HG02763 (cell line): ENCODE measurements at regions not wholly inside any gene's neighbourhood (a gene's known extent, or its start where the extent isn't known, plus 50 kb on each side); places are given as distances from the start of the nearest gene placed in this dataset.
"Not testable (repeated sequence)": the region's sequence is repeated elsewhere in the genome, so short reads cannot be mapped to it uniquely, and the experiment has no call there.

ENCODE experiments used
- ATAC-seq: cut with Tn5 transposase; IDR thresholded peaks from one replicate; pipeline ENCODE4 v1.9.1; 2021; ENCODE audit warnings: mild to moderate bottlenecking, moderate library complexity; ENCODE audit not compliant: unreplicated experiment

DNA sequence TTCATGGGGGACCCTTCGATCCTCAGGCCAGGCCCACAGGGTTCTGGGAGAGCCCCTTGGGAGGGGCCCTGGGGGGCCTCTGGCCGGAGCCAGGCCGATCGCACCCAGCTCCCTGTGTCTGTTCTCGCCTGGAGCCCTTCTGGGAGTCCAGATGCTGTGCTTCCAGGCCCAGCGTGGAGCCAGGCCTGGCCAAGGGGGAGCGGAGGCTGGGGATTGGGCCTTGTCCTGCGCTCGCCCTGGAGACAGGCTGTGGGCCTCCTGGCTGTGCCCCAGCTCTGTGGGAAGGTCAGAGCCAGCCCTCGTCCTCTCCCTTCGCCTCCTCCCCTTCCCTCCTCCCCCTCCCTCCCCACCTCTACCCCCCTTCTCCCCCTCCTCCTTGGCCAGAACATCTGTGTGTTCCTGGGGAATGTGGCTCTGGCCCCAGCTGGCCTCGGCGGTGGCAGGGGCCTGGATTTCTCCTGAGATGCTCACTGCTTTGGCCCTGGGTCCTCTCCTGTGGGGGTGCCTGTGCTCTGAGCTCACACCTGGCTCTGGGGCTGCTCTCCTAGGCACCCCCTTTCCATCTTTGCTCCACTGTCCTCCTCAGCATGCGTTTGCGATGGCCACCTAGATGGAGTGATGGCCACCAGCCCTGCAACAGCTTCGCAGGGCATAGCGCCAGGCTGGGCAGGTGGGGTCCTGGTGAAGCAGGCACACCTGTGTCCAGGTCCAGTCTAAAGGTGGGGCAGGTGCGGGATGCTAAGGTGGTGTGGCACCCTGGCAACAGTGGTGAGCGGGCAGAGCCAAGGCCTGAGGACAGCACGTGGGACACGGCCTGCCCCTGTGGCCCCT, 90.6 kb upstream of the CIBAR2 start:
- ATAC-seq = no peak

- no peak for ATAC-seq
Observed at GRCh38 chr16:85203462-85203813, 91.2 kb upstream of the CIBAR2 start.

GRCh38 chr16:85204242-85205010, 92.2 kb upstream of the CIBAR2 start:
- no peak for ATAC-seq

DNA sequence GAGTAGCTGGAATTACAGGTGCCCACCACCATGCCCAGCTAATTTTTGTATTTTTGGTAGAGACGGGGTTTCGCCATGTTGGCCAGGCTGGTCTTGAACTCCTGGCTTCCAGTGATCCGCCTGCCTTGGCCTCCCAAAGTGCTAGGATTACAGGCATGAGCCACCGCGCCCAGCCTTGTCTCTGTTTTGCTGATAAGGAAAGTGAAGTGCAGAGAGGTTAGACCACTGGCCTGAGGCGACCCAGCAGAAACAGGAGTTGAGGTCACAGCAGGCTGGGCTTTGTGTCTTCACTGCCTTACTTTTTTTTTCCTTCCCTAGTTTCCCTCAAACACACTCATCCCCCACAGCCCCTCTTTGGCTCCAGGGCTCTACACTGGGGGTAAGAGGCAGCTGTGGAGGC, 93.0 kb upstream of the CIBAR2 start:
- ATAC-seq = not testable (repeated sequence)

GRCh38 chr16:85205747-85206471, 93.6 kb upstream of the CIBAR2 start:
- no peak for ATAC-seq

DNA sequence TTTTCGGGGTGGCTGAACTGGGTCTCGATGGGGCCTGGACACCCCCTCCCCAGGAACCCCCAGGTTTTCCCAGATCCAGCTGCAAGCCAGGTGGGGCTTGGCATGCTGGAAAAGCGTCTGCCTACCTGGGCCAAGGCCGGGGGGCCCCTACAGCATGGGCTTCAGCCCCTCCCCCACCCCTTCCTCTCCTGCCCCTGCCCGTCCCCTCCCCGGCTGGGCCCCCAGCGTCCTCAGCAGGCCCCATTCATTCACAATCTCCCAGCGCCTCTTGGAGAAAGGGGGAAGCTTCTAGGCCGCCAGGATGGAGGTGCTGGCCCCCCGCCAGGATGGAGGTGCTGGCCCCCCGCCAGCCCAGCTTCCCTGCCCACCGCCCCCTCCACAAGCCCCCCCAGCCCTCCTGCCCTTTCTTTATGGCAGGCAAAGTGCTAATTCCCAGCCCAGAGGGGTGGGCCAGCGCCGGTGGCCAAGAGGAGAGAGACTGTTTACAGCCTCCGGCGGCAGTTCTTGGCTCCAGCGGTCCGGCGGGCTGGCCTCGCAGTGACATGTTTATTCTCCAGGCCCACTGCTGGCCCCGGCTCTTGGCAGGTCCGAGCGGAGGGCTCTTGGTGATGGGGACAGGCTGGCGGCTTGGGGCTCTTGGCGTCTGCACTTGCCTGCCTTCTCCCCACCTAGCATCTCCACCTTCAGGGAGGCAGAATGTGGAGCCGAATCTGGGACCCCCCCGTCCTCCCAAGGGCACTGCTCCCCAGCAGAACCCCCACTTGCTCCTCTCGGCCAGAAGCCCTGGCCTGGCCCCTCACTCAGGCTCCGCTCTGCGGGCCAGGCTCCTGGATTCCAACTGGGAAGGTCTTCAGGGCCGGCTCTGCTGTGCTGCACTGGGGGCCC, 94.4 kb upstream of the CIBAR2 start:
- no peak for ATAC-seq

DNA sequence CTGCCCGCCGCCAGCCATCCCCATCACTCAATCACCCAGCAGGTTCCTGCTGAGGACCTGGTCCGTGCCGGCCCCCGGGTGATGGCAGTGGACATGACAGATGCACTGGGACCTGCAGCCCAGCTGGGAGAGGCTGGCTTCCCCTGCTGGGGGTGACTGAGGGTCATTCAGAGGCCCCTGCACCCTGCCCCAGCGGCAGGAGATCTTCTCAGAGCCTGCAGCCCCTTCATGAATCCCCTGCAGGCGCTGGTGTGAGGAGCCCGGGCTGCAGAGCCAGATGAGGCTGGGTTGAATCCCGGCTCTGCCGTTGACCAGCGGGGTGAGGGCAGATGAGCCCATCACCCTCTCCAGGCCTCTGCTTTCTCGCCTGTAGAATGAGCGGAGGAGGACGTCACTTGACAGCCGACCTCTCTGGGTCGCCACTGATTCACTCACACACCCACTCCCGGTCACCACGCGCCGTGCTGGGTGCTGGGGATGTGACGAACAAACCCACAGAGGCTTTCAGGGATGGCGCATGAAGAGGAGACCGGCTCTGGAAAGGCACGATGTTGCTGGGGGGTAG, 95.2 kb upstream of the CIBAR2 start:
- ATAC-seq = no peak

- no peak for ATAC-seq
Observed at GRCh38 chr16:85208181-85208580, 95.9 kb upstream of the CIBAR2 start.

DNA sequence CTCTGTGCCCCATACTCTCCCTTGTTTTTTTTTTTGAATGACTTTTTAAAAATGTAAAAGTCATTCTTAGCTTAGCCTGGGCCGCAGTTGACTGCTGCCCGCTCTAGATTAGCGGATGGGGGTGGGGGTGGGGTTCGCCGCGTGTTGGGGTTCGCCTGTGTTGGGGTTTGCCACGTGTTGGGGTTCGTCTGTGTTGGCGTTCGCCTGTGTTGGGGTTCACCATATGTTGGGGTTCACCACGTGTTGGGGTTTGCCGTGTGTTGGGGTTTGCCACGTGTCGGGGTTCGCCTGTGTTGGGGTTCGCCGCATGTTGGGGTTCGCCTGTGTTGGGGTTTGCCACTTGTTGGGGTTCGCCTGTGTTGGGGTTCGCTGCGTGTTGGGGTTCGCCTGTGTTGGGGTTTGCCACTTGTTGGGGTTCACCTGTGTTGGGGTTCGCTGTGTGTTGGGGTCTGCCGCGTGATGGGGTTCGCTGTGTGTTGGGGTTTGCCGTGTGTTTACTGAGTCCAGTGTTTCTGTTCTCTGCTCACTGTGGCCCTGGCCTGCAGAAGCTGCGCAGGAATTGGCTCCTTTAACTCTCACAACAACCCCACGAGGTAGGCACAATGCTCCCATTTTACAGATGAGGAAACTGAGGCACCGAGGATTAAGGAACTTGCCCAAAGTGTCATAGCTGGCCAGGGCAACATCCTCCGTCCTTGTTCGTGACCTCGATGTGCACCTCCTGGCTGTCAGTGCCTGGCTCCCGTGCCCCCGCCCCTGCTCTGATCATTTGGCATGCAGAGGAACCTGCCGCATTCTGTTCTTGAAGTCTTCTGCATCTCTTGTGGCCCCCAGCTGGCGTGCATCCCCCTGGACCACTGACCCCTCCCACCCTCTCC, 96.6 kb upstream of the CIBAR2 start:
- no peak for ATAC-seq

GRCh38 chr16:85209526-85210121, 97.4 kb upstream of the CIBAR2 start:
- ATAC-seq = no peak

DNA sequence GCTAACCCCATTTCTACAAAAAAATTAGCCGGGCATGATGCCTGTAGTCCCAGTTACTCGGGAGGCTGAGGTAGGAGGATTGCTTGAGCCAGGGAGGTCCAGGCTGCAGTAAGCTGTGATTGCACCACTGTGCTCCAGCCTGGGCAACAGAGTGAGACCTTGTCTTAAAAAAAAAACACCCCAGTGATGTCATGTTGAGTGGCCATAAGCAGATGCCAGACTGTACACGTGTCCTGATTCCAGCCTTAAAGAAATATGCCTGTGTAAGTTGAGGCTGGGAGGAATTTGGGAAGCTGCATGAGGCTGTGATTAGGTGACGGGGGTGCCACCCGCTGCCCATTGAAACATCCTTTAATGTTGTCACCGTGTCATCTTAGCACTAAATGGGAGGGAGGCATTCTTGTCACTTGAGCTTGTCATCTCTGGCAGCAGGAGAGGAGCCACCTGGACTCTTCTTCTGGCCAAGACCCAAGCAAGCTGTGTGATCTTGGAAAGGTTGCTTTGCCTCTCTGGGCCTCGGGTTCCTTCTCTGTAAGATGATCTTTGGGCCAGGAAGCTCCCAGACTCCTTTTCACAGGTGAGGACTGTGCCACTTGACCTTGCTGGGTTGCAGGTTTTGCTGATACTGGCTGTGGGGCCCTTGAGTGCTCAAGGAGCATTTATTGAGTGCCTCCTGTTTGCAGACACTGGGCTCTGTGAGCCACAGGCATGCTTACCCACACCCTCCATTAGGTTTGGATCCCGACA, 98.3 kb upstream of the CIBAR2 start:
- no peak for ATAC-seq

DNA sequence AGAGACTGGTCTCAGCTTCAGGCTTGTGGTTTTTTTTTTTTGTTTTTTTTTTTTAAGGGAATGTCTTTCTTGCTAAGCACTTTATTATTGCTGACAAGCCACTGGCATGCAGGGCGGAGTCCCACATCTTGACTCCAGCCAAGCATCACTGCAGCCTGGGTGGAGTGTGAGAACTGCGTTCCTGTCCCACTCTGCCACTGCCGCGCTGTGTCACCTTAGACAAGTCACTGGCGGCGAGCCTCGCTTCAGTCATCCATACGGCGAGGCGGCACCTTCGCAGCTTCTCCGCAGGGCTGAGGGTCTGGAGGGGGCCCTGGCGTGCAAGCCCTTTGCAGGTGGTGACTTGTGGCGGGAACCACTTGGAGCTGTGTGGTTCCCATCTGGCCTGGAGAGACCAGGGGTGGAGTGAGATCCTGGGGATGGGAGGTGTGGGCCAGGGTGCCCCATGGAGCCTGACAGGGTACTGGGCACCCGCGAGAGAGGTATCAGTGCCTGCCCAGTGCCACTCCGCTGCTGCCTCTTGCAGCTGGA, 99.1 kb upstream of the CIBAR2 start:
- ATAC-seq = no peak

DNA sequence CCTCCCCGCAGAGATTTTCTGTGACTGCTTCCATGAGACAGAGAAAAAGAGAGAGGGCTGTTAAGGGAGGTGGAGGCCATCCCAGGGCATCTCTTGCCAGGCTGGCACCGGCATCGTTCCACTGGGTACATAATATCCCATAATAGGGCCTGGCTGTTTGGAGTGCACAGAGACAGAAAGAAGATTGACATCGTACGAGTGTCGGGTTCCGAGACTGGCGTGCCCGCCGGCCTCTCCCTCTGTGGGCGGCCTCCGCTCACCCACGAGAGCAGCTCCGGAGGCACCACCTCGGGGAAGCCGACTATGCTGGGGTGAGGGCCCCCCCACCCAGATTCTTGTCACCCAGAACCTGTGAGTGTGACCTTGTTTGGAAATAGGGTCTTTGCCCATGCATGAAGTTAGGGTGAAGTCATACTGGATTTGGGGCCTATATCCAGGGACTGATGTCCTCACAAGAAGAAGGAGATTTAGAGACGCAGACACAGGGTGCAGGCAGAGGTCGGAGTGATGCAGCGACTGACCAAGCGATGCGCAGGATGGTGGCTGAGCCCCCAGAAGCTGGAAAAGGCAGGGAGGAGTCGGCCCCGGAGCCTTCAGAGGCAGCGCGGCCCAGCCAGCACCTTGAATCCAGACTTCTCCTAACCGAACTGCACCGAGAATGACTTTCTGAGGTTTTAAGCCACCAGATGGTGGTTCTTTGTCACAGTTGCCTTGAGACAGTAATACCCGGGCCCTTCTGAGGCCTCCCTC, 101.8 kb upstream of the CIBAR2 start:
- no peak for ATAC-seq

- ATAC-seq = no peak
Observed at GRCh38 chr16:85215478-85216118, 103.3 kb upstream of the CIBAR2 start.

DNA sequence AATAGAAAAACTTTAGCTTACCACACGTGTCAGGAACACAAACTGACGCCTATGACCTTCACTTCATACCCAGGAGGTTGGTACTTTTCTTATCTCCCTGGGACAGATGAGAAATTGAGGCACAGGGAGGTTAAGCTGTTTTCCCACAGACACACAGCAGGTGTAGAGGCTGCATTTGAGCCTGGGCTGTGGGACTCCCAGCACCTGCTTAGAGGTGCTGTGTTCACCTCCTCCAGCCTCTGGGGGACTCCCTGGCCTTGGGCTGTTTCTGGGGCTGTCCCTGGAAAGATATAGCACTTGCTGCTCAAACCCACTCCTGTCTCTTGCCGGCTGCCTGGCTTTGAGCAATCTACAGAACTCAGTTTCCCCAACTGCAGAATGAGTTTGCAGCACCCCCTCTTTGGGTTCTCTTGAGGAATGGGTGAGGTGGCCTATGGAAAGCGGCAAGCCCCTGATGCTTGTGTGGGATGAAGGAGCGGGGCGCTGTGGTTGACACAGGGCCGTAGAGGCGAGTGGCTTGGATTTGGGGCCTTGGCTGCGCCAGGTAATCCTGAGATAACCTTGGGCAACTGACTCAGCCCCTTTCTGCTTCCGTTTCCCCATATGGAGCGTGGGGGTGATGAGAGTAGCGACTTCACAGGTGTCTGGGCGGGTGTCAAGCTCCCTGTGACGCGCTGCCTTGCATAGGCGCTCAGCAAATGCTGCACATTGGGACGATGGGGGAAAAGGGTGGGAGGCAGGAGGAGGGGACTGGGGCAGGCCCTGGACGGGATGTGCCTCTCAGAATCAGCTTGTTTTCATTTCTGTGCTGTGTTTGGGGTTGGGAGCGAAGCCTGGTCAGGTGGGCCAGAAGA, 104.5 kb upstream of the CIBAR2 start:
- ATAC-seq = no peak
